GM19351 (cell line): ENCODE measurements at regions not wholly inside any gene's neighbourhood (a gene's known extent, or its start where the extent isn't known, plus 50 kb on each side); places are given as distances from the start of the nearest gene placed in this dataset.

Experiments
- ATAC-seq: cut with Tn5 transposase; IDR thresholded peaks from one replicate; pipeline ENCODE4 v1.9.1; 2021; ENCODE audit warnings: mild to moderate bottlenecking, moderate library complexity; ENCODE audit not compliant: unreplicated experiment

- no peak for ATAC-seq
These were observed 54.0 kb upstream of the ZMIZ1 start for GRCh38 chr10:79014796-79015195.

DNA sequence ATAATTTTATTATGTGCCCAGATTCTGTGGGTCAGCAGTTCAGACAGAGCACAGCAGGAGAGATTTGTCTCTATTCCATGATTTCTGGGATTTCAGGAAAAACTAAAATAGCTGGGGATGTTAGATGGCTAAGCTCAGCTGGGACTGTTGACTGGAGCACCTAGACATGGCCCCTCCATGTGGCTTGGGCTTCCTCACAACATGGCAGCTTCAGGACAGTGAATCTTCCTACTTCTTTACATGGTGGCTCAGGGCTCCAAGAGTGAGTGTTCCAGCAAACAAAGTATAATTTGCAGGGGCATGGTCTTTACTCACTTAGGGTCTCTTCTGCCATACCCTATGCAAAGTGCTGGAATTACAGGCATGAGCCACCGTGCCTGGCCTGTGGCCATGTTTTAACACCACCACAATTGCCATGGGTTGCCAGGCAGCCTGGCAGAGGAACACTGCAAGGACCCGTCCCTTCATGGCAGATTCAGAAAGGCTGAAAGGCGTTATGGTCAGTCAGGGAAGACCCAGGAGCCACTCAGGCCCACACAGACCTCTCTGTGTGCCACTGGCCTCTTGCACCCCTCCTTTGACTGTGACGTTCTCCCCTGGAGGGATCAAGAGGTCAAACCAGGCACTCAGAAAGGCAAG, 50.8 kb upstream of the ZMIZ1 start:
- ATAC-seq: no peak

DNA sequence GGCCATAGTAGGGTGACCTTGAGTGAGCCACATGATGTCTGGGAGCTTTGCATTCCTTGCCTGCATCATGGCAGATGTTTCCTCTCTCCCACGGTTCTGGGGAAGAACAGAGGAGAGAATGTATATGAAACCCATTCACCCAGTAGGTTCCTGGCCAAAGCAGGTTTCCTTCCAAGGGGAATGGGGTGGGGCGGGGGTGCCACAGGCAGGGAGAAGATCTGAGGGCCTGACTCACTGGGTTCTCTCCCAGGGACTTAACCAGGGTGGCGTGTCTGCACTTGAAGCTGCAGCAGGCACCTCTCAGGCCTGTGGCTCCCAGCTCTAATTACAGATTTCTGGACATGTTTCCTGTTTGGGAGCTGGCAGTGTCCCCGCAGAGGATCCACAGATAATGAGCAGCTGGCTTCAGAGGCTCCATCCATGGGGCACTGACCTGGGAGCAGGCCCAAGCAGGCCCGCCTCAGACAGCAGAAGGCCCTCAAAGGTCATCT, 50.2 kb upstream of the ZMIZ1 start:
- ATAC-seq: no peak
